Nephron (organoid): ENCODE measurements at regions not wholly inside any gene's neighbourhood (a gene's known extent, or its start where the extent isn't known, plus 50 kb on each side); places are given as distances from the start of the nearest gene placed in this dataset.
A peak's percentile ranks its signal among the peaks of the same experiment; 100 is the strongest.
"Not testable (repeated sequence)": the region's sequence is repeated elsewhere in the genome, so short reads cannot be mapped to it uniquely, and the experiment has no call there.

Source experiments
- H3K27ac Mint-ChIP-seq, 3 experiments: 2 replicates each; pipeline ENCODE4 v1.8.0; 2020; ENCODE audit warnings: mixed read lengths in 3 of 3, mild to moderate bottlenecking in 2 of 3, moderate library complexity in 1 of 3
- H3K27me3 Mint-ChIP-seq: 2 replicates; pipeline ENCODE4 v1.8.0; 2021; ENCODE audit warnings: low read depth, mild to moderate bottlenecking, moderate library complexity, mixed read lengths
- H3K36me3 Mint-ChIP-seq: 2 replicates; pipeline ENCODE4 v1.8.0; 2020; ENCODE audit warnings: low read depth, mixed read lengths
- H3K4me1 Mint-ChIP-seq: 2 replicates; pipeline ENCODE4 v1.8.0; 2020; ENCODE audit warnings: mixed read lengths
- H3K4me3 Mint-ChIP-seq, 3 experiments: 2 replicates each; pipeline ENCODE4 v1.8.0; 2020; ENCODE audit warnings: mild to moderate bottlenecking in 3 of 3, mixed read lengths in 3 of 3, moderate library complexity in 2 of 3
- H3K9me3 Mint-ChIP-seq: 2 replicates; pipeline ENCODE4 v1.8.0; 2020; ENCODE audit warnings: mixed read lengths
- TF ChIP-seq, protein P1 (sequence below), 3 experiments: fragments of 200-600 bp; sonication (generic); IDR thresholded peaks; one replicate each; pipeline ENCODE4 v1.5.0; 2021; ENCODE audit warnings: antibody characterized with exemption in 3 of 3; ENCODE audit not compliant: unreplicated experiment in 3 of 3

DNA sequence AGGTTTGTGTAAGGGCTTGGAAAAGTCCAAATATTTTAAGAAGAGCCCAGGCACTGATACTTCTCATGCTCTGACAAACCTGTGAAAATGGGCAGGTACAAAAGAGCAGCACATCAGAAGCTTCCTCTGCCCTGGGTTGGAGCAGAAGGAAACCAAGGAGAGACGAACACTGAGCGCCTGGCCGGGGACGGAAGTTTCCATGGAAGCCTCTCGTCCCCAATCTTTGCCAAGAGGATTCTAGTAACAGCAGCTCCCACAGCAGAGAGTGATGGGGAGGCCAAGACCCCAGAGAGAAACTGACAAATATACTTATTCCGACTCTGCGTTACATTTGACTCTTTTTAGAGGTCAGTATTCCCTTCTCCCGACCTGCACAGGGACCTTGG, 268.5 kb downstream of the C16orf95 start:
- Mint-ChIP-seq H3K4me3 (no peak overlapping the region), H3K4me1 (peaks cover 12% of the 10 kb centered on the region), H3K27ac (peak overlapping the region in 2 of 3 experiments; percentile 31 to 34), H3K9me3 (peaks cover 4% of the 10 kb centered on the region), H3K36me3 (peaks cover 4% of the 10 kb centered on the region), H3K27me3 (peaks cover 56% of the 10 kb centered on the region)
- TF ChIP-seq, protein P1, sequence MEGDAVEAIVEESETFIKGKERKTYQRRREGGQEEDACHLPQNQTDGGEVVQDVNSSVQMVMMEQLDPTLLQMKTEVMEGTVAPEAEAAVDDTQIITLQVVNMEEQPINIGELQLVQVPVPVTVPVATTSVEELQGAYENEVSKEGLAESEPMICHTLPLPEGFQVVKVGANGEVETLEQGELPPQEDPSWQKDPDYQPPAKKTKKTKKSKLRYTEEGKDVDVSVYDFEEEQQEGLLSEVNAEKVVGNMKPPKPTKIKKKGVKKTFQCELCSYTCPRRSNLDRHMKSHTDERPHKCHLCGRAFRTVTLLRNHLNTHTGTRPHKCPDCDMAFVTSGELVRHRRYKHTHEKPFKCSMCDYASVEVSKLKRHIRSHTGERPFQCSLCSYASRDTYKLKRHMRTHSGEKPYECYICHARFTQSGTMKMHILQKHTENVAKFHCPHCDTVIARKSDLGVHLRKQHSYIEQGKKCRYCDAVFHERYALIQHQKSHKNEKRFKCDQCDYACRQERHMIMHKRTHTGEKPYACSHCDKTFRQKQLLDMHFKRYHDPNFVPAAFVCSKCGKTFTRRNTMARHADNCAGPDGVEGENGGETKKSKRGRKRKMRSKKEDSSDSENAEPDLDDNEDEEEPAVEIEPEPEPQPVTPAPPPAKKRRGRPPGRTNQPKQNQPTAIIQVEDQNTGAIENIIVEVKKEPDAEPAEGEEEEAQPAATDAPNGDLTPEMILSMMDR (IDR thresholded peaks at IDR 0.05; ENCODE audit: unreplicated experiment in 3 of 3), result no peak

DNA sequence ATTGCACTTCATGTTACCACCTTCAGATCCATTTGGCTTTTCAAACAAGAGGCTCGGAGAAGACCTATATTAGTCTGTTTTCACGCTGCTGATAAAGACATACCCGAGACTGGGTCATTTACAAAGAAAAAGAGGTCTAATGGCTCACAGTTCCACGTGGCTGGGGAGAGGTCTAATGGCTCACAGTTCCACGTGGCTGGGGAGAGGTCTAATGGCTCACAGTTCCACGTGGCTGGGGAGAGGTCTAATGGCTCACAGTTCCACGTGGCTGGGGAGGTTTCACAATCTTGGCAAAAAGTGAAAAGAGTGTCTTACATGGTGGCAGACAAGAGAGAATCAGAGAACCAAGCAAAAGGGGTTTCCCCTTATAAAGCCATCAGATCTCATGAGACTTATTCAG, 268.0 kb downstream of the C16orf95 start:
- H3K9me3 Mint-ChIP-seq, H3K4me1 Mint-ChIP-seq, H3K4me3 Mint-ChIP-seq, H3K36me3 Mint-ChIP-seq: not testable (repeated sequence)
- Mint-ChIP-seq H3K27ac (peak overlapping the region in 2 of 3 experiments; percentile 31 to 34), H3K27me3 (peaks cover 56% of the 10 kb centered on the region)

DNA sequence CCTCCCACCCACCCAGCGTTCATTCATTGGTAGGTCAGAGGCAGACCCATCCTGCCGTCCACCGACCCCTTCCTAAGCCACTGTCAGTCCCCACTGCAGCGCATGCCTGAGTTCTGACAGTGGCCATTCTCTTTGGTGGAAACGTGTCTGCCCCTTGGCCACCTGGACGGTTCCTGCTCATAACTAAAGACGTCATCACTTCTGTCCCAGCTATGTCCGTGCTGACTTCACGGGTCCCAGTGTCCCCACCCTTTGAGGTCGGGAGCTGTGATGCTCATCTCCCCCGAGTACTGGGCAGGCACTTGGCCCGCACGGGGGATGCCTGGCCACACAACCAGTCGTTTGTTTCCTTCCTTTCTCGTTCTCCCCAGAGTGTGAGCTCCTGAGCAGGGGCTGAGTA, 267.1 kb downstream of the C16orf95 start:
- no peak overlapping the region for H3K4me3 Mint-ChIP-seq
- H3K27ac Mint-ChIP-seq, result no peak overlapping the region
- H3K9me3 Mint-ChIP-seq, result peaks cover 10% of the 10 kb centered on the region
- TF ChIP-seq, protein P1 (IDR thresholded peaks at IDR 0.05; ENCODE audit: unreplicated experiment in 3 of 3), result no peak
- peaks cover 4% of the 10 kb centered on the region for H3K36me3 Mint-ChIP-seq
- H3K4me1 Mint-ChIP-seq, result peaks cover 6% of the 10 kb centered on the region
- peaks cover 62% of the 10 kb centered on the region for H3K27me3 Mint-ChIP-seq

DNA sequence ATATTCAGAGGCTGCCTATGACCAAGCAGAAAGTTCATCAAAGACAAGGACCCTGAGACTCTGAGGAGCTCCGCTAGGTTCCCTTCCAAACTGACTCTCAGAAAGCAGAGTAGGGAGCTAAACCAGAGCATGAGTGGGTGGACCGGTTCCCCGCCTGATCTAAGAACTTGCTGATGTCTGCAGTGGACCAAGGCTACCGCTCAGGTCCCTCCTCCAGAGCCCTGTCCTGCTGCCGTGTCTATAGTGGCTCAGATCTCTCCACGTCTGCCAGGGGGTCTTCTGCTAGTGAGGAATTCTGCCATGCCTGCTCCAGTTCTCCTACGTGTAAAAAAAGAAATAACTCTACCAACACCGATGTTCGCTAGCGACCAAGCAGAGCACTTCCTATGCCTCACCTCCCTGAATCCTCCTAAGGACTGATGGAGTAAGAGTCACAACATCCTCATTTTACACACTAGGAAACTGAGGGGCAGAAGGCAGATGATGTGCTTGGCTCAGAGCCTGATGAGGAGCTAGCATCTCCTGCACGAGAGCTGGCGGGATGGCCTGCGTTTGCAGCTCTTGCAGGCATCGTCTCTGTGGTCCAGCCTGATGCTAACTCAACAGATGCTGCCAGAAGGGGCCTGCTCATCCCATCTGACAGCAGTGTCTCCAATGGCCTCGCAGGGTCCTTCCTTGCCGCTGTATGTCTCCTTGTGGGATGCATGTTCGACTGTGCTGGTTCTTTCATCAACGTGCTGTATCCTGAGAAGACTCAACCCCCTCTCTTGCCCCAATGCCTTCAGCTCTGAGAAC, 265.5 kb downstream of the C16orf95 start:
- peaks cover 66% of the 10 kb centered on the region for H3K27me3 Mint-ChIP-seq
- TF ChIP-seq, protein P1 (IDR thresholded peaks at IDR 0.05; ENCODE audit: unreplicated experiment in 3 of 3), result no peak
- H3K36me3 Mint-ChIP-seq, result peaks cover 4% of the 10 kb centered on the region
- H3K4me3 Mint-ChIP-seq, result no peak overlapping the region
- peaks cover 10% of the 10 kb centered on the region for H3K9me3 Mint-ChIP-seq
- H3K4me1 Mint-ChIP-seq, result peaks cover 6% of the 10 kb centered on the region
- peak overlapping the region in 2 of 3 experiments; percentile 6 to 75 for H3K27ac Mint-ChIP-seq

DNA sequence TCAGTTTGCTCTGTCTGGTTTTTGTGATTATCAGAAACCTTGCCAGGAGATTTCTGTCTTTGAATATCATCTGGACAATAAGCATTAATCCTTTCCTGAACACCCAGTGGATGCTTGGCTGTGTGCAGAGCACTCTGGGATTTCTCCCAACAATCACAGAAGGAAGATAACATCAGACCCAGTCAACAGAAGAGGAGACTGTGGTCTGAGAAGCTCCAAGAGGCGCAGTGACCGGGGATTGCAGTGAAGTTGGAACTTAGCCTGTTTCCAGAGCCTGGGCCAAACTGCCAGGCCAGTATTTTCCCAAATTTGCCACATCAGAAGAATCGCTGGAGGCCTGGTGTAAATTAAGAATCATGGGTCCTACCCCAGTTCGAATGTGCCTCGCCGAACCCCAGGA, 264.7 kb downstream of the C16orf95 start:
- H3K27ac Mint-ChIP-seq, result peak overlapping the region in 1 of 3 experiments; percentile 75

More for the DNA sequence above, 264.7 kb downstream of the C16orf95 start:
- TF ChIP-seq, protein P1 (IDR thresholded peaks at IDR 0.05; ENCODE audit: unreplicated experiment in 3 of 3), result no peak
- peaks cover 4% of the 10 kb centered on the region for H3K36me3 Mint-ChIP-seq
- H3K27me3 Mint-ChIP-seq, result peaks cover 62% of the 10 kb centered on the region
- peaks cover 10% of the 10 kb centered on the region for H3K9me3 Mint-ChIP-seq
- H3K4me3 Mint-ChIP-seq, result no peak overlapping the region
- H3K4me1 Mint-ChIP-seq, result peaks cover 6% of the 10 kb centered on the region
